Panc1 (cell line): ENCODE measurements at regions not wholly inside any gene's neighbourhood (a gene's known extent, or its start where the extent isn't known, plus 50 kb on each side); places are given as distances from the start of the nearest gene placed in this dataset.

ENCODE experiments used
- POLR2AphosphoS5 ChIP-seq: IDR thresholded peaks from 2 replicates; pipeline ENCODE4 v1.6.1; 2012; ENCODE audit warnings: mild to moderate bottlenecking, low read depth, low read length, moderate library complexity
- TF ChIP-seq, protein P1 (sequence below): fragments of 450-650 bp; IDR thresholded peaks from 2 replicates; pipeline ENCODE4 v1.5.1; 2017; ENCODE audit warnings: mild to moderate bottlenecking

DNA sequence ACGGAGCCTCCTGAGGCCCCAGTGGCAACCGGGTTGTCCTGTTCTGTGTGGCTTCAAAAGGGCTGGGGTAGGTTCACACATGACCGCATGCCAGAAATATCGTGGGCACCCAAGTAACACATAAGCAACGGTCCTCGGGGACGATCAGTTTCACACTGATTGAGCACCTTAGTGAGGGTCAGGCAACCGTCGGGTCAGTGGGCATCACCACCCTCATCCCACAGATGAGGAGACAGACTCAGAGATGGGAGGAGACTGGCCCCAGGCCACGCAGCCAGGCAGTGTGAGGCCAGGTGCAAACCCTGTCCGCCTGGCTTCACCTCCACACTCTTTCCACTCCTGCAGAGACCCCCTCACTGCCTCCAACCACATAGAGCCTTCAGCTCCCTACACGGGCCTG is 309.8 kb downstream of the MATN1 start:
- TF ChIP-seq, protein P1, sequence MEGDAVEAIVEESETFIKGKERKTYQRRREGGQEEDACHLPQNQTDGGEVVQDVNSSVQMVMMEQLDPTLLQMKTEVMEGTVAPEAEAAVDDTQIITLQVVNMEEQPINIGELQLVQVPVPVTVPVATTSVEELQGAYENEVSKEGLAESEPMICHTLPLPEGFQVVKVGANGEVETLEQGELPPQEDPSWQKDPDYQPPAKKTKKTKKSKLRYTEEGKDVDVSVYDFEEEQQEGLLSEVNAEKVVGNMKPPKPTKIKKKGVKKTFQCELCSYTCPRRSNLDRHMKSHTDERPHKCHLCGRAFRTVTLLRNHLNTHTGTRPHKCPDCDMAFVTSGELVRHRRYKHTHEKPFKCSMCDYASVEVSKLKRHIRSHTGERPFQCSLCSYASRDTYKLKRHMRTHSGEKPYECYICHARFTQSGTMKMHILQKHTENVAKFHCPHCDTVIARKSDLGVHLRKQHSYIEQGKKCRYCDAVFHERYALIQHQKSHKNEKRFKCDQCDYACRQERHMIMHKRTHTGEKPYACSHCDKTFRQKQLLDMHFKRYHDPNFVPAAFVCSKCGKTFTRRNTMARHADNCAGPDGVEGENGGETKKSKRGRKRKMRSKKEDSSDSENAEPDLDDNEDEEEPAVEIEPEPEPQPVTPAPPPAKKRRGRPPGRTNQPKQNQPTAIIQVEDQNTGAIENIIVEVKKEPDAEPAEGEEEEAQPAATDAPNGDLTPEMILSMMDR = no peak
- no peak for TF ChIP-seq POLR2AphosphoS5
